ENCODE measurements at regions not wholly inside any gene's neighbourhood (a gene's known extent, or its start where the extent isn't known, plus 50 kb on each side); places are given as distances from the start of the nearest gene placed in this dataset.

DNA sequence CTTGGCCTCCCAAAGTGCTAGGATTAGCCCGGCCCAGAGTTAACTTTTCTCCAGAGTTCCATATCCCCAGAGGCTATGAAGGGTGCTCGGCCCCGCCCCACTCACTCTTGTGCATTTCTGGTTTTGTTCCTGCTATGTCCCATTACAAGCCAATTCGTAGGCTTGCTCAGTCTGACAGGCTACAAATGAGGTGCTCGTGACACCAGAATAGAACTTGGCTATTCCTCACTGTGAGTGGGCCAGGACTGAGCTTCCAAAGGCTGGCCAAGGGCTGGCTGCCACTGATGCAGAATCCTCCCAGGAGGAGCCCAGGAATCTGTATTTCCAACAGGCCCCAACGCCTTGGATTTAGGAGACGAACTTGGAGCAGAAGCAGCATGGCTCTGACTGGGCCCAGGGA is 282.7 kb upstream of the C2CD4B start:
- Histone ChIP-seq H3K27ac (no peak overlapping the region), H3K9me3 (no peaks in the 10 kb centered on the region), H3K27me3 (no peaks in the 10 kb centered on the region), H3K36me3 (no peaks in the 10 kb centered on the region), H3K4me1 (peaks cover 10% of the 10 kb centered on the region), H3K4me3 (no peak overlapping the region)
- TF ChIP-seq POLR2AphosphoS5 (IDR thresholded peaks at IDR 0.05; ENCODE audit: insufficient read depth in 1 of 2, low read depth in 1 of 2) (no peak), POLR2A (IDR thresholded peaks at IDR 0.05) (no peak)
- TF ChIP-seq, protein P1, sequence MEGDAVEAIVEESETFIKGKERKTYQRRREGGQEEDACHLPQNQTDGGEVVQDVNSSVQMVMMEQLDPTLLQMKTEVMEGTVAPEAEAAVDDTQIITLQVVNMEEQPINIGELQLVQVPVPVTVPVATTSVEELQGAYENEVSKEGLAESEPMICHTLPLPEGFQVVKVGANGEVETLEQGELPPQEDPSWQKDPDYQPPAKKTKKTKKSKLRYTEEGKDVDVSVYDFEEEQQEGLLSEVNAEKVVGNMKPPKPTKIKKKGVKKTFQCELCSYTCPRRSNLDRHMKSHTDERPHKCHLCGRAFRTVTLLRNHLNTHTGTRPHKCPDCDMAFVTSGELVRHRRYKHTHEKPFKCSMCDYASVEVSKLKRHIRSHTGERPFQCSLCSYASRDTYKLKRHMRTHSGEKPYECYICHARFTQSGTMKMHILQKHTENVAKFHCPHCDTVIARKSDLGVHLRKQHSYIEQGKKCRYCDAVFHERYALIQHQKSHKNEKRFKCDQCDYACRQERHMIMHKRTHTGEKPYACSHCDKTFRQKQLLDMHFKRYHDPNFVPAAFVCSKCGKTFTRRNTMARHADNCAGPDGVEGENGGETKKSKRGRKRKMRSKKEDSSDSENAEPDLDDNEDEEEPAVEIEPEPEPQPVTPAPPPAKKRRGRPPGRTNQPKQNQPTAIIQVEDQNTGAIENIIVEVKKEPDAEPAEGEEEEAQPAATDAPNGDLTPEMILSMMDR (IDR thresholded peaks at IDR 0.05), result no peak
- no peak for DNase-seq (ENCODE audit: extremely low spot score in 2 of 2)
- intact Hi-C loops (cut with DNase I), result no loop called here

- DNase-seq (ENCODE audit: extremely low spot score in 2 of 2), result no peak
- no peaks in the 10 kb centered on the region for H3K27me3 ChIP-seq
- H3K27ac ChIP-seq, result no peak overlapping the region
- no peak overlapping the region for H3K4me3 ChIP-seq
- H3K4me1 ChIP-seq, result peaks cover 22% of the 10 kb centered on the region
- no peaks in the 10 kb centered on the region for H3K36me3 ChIP-seq
- TF ChIP-seq POLR2AphosphoS5 (IDR thresholded peaks at IDR 0.05; ENCODE audit: insufficient read depth in 1 of 2, low read depth in 1 of 2), result no peak
- no peaks in the 10 kb centered on the region for H3K9me3 ChIP-seq
- intact Hi-C loops (cut with DNase I), result no loop called here
Measured at GRCh38 chr15:62449638-62450037, 284.6 kb upstream of the C2CD4B start.

- Histone ChIP-seq H3K27ac (no peak overlapping the region), H3K4me1 (peaks cover 20% of the 10 kb centered on the region), H3K9me3 (no peaks in the 10 kb centered on the region), H3K4me3 (no peak overlapping the region), H3K27me3 (no peaks in the 10 kb centered on the region), H3K36me3 (no peaks in the 10 kb centered on the region)
- no peak for TF ChIP-seq POLR2A (IDR thresholded peaks at IDR 0.05)
- TF ChIP-seq POLR2AphosphoS5 (IDR thresholded peaks at IDR 0.05; ENCODE audit: insufficient read depth in 1 of 2, low read depth in 1 of 2), result no peak
- no peak for DNase-seq (ENCODE audit: extremely low spot score in 2 of 2)
- intact Hi-C loops (cut with DNase I), result no loop called here
Measured at GRCh38 chr15:62450061-62450460, 285.0 kb upstream of the C2CD4B start.

DNA sequence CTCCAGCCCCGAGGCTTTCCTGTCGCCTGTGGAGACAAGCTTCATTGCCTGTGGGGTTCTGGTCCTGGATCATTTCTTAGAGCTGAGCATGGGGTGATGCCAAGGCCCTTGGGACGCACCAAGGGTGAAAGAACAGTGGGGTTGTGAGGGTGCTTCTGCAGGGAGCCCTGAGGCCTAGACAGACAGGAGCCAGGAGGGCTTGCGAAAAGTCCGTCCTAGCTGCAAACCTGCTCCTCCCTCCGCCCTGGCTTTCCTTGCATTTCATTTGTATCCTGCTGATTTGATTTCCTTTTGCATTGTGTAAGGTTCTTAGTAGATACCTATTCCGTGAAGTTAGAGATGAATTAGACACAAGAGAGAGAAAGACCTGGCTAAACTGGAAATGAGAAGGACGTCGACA is 286.9 kb upstream of the C2CD4B start:
- no peaks in the 10 kb centered on the region for H3K9me3 ChIP-seq
- no peaks in the 10 kb centered on the region for H3K36me3 ChIP-seq
- peaks cover 26% of the 10 kb centered on the region for H3K4me1 ChIP-seq
- no peak overlapping the region for H3K4me3 ChIP-seq
- H3K27me3 ChIP-seq, result no peaks in the 10 kb centered on the region
- TF ChIP-seq, protein P1 (IDR thresholded peaks at IDR 0.05), result no peak
- TF ChIP-seq POLR2A (IDR thresholded peaks at IDR 0.05) (no peak), POLR2AphosphoS5 (IDR thresholded peaks at IDR 0.05; ENCODE audit: insufficient read depth in 1 of 2, low read depth in 1 of 2) (no peak)
- intact Hi-C loops (cut with DNase I), result no loop called here
- DNase-seq (ENCODE audit: extremely low spot score in 2 of 2), result no peak
- no peak overlapping the region for H3K27ac ChIP-seq

- no peak overlapping the region for H3K27ac ChIP-seq
- no peaks in the 10 kb centered on the region for H3K36me3 ChIP-seq
- no peaks in the 10 kb centered on the region for H3K9me3 ChIP-seq
- intact Hi-C loops (cut with DNase I), result no loop called here
- no peak for DNase-seq (ENCODE audit: extremely low spot score in 2 of 2)
- H3K4me1 ChIP-seq, result peaks cover 26% of the 10 kb centered on the region
- no peak overlapping the region for H3K4me3 ChIP-seq
- no peak for TF ChIP-seq POLR2AphosphoS5 (IDR thresholded peaks at IDR 0.05; ENCODE audit: insufficient read depth in 1 of 2, low read depth in 1 of 2)
- TF ChIP-seq POLR2A (IDR thresholded peaks at IDR 0.05), result no peak
- TF ChIP-seq, protein P1 (IDR thresholded peaks at IDR 0.05), result no peak
- no peaks in the 10 kb centered on the region for H3K27me3 ChIP-seq
Measured at GRCh38 chr15:62452667-62453066, 287.6 kb upstream of the C2CD4B start.

GRCh38 chr15:62453375-62453774 is 288.3 kb upstream of the C2CD4B start:
- Histone ChIP-seq H3K27me3 (no peaks in the 10 kb centered on the region), H3K9me3 (no peaks in the 10 kb centered on the region), H3K4me1 (peaks cover 26% of the 10 kb centered on the region), H3K4me3 (no peak overlapping the region), H3K27ac (no peak overlapping the region), H3K36me3 (no peaks in the 10 kb centered on the region)
- TF ChIP-seq, protein P1 (IDR thresholded peaks at IDR 0.05), result no peak
- no peak for TF ChIP-seq POLR2AphosphoS5 (IDR thresholded peaks at IDR 0.05; ENCODE audit: insufficient read depth in 1 of 2, low read depth in 1 of 2)
- no peak for TF ChIP-seq POLR2A (IDR thresholded peaks at IDR 0.05)
- DNase-seq (ENCODE audit: extremely low spot score in 2 of 2), result no peak
- intact Hi-C loops (cut with DNase I), result no loop called here
